GM21381 (cell line): ENCODE measurements at regions not wholly inside any gene's neighbourhood (a gene's known extent, or its start where the extent isn't known, plus 50 kb on each side); places are given as distances from the start of the nearest gene placed in this dataset.
"Not testable (repeated sequence)": the region's sequence is repeated elsewhere in the genome, so short reads cannot be mapped to it uniquely, and the experiment has no call there.

Experiments used
- ATAC-seq: cut with Tn5 transposase; IDR thresholded peaks from one replicate; pipeline ENCODE4 v1.9.1; 2021; ENCODE audit warnings: mild to moderate bottlenecking, moderate library complexity; ENCODE audit not compliant: unreplicated experiment

GRCh38 chr5:164071671-164072070 lies 566.3 kb downstream of the MAT2B start:
- no peak for ATAC-seq

- ATAC-seq: no peak
Observed at GRCh38 chr5:164073081-164073480, 567.7 kb downstream of the MAT2B start.

GRCh38 chr5:164076556-164076955 lies 571.1 kb downstream of the MAT2B start:
- ATAC-seq: no peak

- ATAC-seq: no peak
Observed at GRCh38 chr5:164090358-164090757, 584.9 kb downstream of the MAT2B start.

GRCh38 chr5:164091836-164092235 lies 586.4 kb downstream of the MAT2B start:
- ATAC-seq: no peak

- no peak for ATAC-seq
Observed at GRCh38 chr5:164094291-164094690, 588.9 kb downstream of the MAT2B start.

GRCh38 chr5:164097749-164098148 lies 592.3 kb downstream of the MAT2B start:
- no peak for ATAC-seq

- ATAC-seq: no peak
Observed at GRCh38 chr5:164098531-164098930, 593.1 kb downstream of the MAT2B start.

GRCh38 chr5:164098979-164099378 lies 593.6 kb downstream of the MAT2B start:
- ATAC-seq: no peak

- ATAC-seq: no peak
Observed at GRCh38 chr5:164115420-164115819, 610.0 kb downstream of the MAT2B start.

- ATAC-seq: peak; percentile 74
Observed at GRCh38 chr5:164119806-164120447, 614.5 kb downstream of the MAT2B start.

GRCh38 chr5:164127527-164127926 lies 622.1 kb downstream of the MAT2B start:
- ATAC-seq: no peak

GRCh38 chr5:164132358-164132757 lies 626.9 kb downstream of the MAT2B start:
- ATAC-seq: no peak

- no peak for ATAC-seq
Observed at GRCh38 chr5:164137095-164137494, 631.7 kb downstream of the MAT2B start.

- no peak for ATAC-seq
Observed at GRCh38 chr5:164139423-164139822, 634.0 kb downstream of the MAT2B start.

GRCh38 chr5:164145458-164145857 lies 640.0 kb downstream of the MAT2B start:
- no peak for ATAC-seq

- ATAC-seq: no peak
Observed at GRCh38 chr5:164146223-164146622, 640.8 kb downstream of the MAT2B start.

GRCh38 chr5:164148292-164148691 lies 642.9 kb downstream of the MAT2B start:
- ATAC-seq: no peak

GRCh38 chr5:164152539-164152938 lies 647.1 kb downstream of the MAT2B start:
- ATAC-seq: not testable (repeated sequence)

GRCh38 chr5:164153469-164154172 lies 648.2 kb downstream of the MAT2B start:
- no peak for ATAC-seq

- no peak for ATAC-seq
Observed at GRCh38 chr5:164170814-164171213, 665.4 kb downstream of the MAT2B start.

- no peak for ATAC-seq
Observed at GRCh38 chr5:164175083-164175482, 669.7 kb downstream of the MAT2B start.

- ATAC-seq: no peak
Observed at GRCh38 chr5:164179406-164179805, 674.0 kb downstream of the MAT2B start.
